ENCODE measurements at regions not wholly inside any gene's neighbourhood (a gene's known extent, or its start where the extent isn't known, plus 50 kb on each side); places are given as distances from the start of the nearest gene placed in this dataset.

- Histone ChIP-seq H3K27me3 (no peaks in the 10 kb centered on the region), H3K9me3 (no peaks in the 10 kb centered on the region), H3K36me3 (no peaks in the 10 kb centered on the region), H3K4me1 (no peaks in the 10 kb centered on the region), H3K27ac (no peak overlapping the region), H3K4me3 (no peak overlapping the region)
- ATAC-seq (no peak), DNase-seq (no peak)
- TF ChIP-seq CTCF (IDR thresholded peaks at IDR 0.05) = no peak
- no peak for TF ChIP-seq POLR2A (IDR thresholded peaks at IDR 0.05)
- intact Hi-C loops (cut with DNase I) = no loop called here
Measured at GRCh38 chrX:79588233-79588632, 221.1 kb upstream of the ITM2A start.

- H3K4me3 ChIP-seq = no peak overlapping the region
- intact Hi-C loops (cut with DNase I) = no loop called here
- no peaks in the 10 kb centered on the region for H3K9me3 ChIP-seq
- no peak for DNase-seq
- ATAC-seq = no peak
- H3K27ac ChIP-seq = no peak overlapping the region
- no peaks in the 10 kb centered on the region for H3K27me3 ChIP-seq
- H3K4me1 ChIP-seq = no peaks in the 10 kb centered on the region
- no peak for TF ChIP-seq CTCF (IDR thresholded peaks at IDR 0.05)
- TF ChIP-seq POLR2A (IDR thresholded peaks at IDR 0.05) = no peak
- 33% methylated on average over 1 of the region's 1 CpG for WGBS (ENCODE audit: insufficient coverage, low coverage, low lambda C conversion rate, missing lambda C conversion rate)
- H3K36me3 ChIP-seq = no peaks in the 10 kb centered on the region
Measured at GRCh38 chrX:79573760-79574159, 206.6 kb upstream of the ITM2A start.

- WGBS (ENCODE audit: insufficient coverage, low coverage, low lambda C conversion rate, missing lambda C conversion rate) = 20% methylated on average over 6 of the region's 6 CpGs
- intact Hi-C loops (cut with DNase I) = no loop called here
- Histone ChIP-seq H3K4me1 (no peaks in the 10 kb centered on the region), H3K27ac (no peak overlapping the region), H3K9me3 (no peaks in the 10 kb centered on the region), H3K27me3 (no peaks in the 10 kb centered on the region), H3K4me3 (no peak overlapping the region), H3K36me3 (no peaks in the 10 kb centered on the region)
- no peak for DNase-seq
- ATAC-seq = no peak
- TF ChIP-seq CTCF (IDR thresholded peaks at IDR 0.05) = no peak
- TF ChIP-seq POLR2A (IDR thresholded peaks at IDR 0.05) = no peak
Measured at GRCh38 chrX:79572566-79572965, 205.4 kb upstream of the ITM2A start.

- Histone ChIP-seq H3K4me1 (no peaks in the 10 kb centered on the region), H3K4me3 (no peak overlapping the region), H3K36me3 (no peaks in the 10 kb centered on the region), H3K27me3 (no peaks in the 10 kb centered on the region), H3K9me3 (no peaks in the 10 kb centered on the region), H3K27ac (no peak overlapping the region)
- DNase-seq (no peak), ATAC-seq (no peak)
- 33% methylated on average over 1 of the region's 8 CpGs for WGBS (ENCODE audit: insufficient coverage, low coverage, low lambda C conversion rate, missing lambda C conversion rate)
- TF ChIP-seq CTCF (IDR thresholded peaks at IDR 0.05) = no peak
- intact Hi-C loops (cut with DNase I) = no loop called here
Measured at GRCh38 chrX:79570524-79571240, 203.5 kb upstream of the ITM2A start.

- Histone ChIP-seq H3K36me3 (no peaks in the 10 kb centered on the region), H3K27me3 (no peaks in the 10 kb centered on the region), H3K4me1 (no peaks in the 10 kb centered on the region), H3K9me3 (no peaks in the 10 kb centered on the region), H3K27ac (no peak overlapping the region), H3K4me3 (no peak overlapping the region)
- ATAC-seq = no peak
- DNase-seq = no peak
- TF ChIP-seq CTCF (IDR thresholded peaks at IDR 0.05) = no peak
- no peak for TF ChIP-seq POLR2A (IDR thresholded peaks at IDR 0.05)
- intact Hi-C loops (cut with DNase I) = no loop called here
Measured at GRCh38 chrX:79568309-79568708, 201.2 kb upstream of the ITM2A start.

Measured in right lobe of liver (tissue), 6 donors.